ENCODE measurements at regions not wholly inside any gene's neighbourhood (a gene's known extent, or its start where the extent isn't known, plus 50 kb on each side); places are given as distances from the start of the nearest gene placed in this dataset.

- no peak overlapping the region for H3K4me3 ChIP-seq (ENCODE audit: low read depth, low read length)
Measured at GRCh38 chr6:14818422-14818884, 427.4 kb upstream of the JARID2 start.

- no peak overlapping the region for H3K4me3 ChIP-seq (ENCODE audit: low read depth, low read length)
Measured at GRCh38 chr6:14819001-14819400, 426.9 kb upstream of the JARID2 start.

GRCh38 chr6:14819840-14820420, 425.9 kb upstream of the JARID2 start:
- H3K4me3 ChIP-seq (ENCODE audit: low read depth, low read length) = no peak overlapping the region

- no peak overlapping the region for H3K4me3 ChIP-seq (ENCODE audit: low read depth, low read length)
Measured at GRCh38 chr6:14822012-14822553, 423.8 kb upstream of the JARID2 start.

GRCh38 chr6:14822679-14823078, 423.2 kb upstream of the JARID2 start:
- no peak overlapping the region for H3K4me3 ChIP-seq (ENCODE audit: low read depth, low read length)

GRCh38 chr6:14824060-14824459, 421.8 kb upstream of the JARID2 start:
- no peak overlapping the region for H3K4me3 ChIP-seq (ENCODE audit: low read depth, low read length)

- H3K4me3 ChIP-seq (ENCODE audit: low read depth, low read length) = no peak overlapping the region
Measured at GRCh38 chr6:14824484-14825275, 421.2 kb upstream of the JARID2 start.

GRCh38 chr6:14826456-14826855, 419.4 kb upstream of the JARID2 start:
- no peak overlapping the region for H3K4me3 ChIP-seq (ENCODE audit: low read depth, low read length)

- H3K4me3 ChIP-seq (ENCODE audit: low read depth, low read length) = no peak overlapping the region
Measured at GRCh38 chr6:14827354-14827753, 418.5 kb upstream of the JARID2 start.

GRCh38 chr6:14828201-14828611, 417.7 kb upstream of the JARID2 start:
- no peak overlapping the region for H3K4me3 ChIP-seq (ENCODE audit: low read depth, low read length)

GRCh38 chr6:14831070-14831469, 414.8 kb upstream of the JARID2 start:
- H3K4me3 ChIP-seq (ENCODE audit: low read depth, low read length) = no peak overlapping the region

GRCh38 chr6:14831937-14832336, 413.9 kb upstream of the JARID2 start:
- H3K4me3 ChIP-seq (ENCODE audit: low read depth, low read length) = no peak overlapping the region

GRCh38 chr6:14832427-14832826, 413.4 kb upstream of the JARID2 start:
- H3K4me3 ChIP-seq (ENCODE audit: low read depth, low read length) = no peak overlapping the region

- H3K4me3 ChIP-seq (ENCODE audit: low read depth, low read length) = no peak overlapping the region
Measured at GRCh38 chr6:14834851-14835530, 410.9 kb upstream of the JARID2 start.

- H3K4me3 ChIP-seq (ENCODE audit: low read depth, low read length) = no peak overlapping the region
Measured at GRCh38 chr6:14837435-14837834, 408.4 kb upstream of the JARID2 start.

GRCh38 chr6:14838133-14838583, 407.7 kb upstream of the JARID2 start:
- H3K4me3 ChIP-seq (ENCODE audit: low read depth, low read length) = no peak overlapping the region

GRCh38 chr6:14841901-14842421, 403.9 kb upstream of the JARID2 start:
- H3K4me3 ChIP-seq (ENCODE audit: low read depth, low read length) = no peak overlapping the region

GRCh38 chr6:14844411-14844810, 401.5 kb upstream of the JARID2 start:
- no peak overlapping the region for H3K4me3 ChIP-seq (ENCODE audit: low read depth, low read length)

- no peak overlapping the region for H3K4me3 ChIP-seq (ENCODE audit: low read depth, low read length)
Measured at GRCh38 chr6:14848019-14848418, 397.9 kb upstream of the JARID2 start.

GRCh38 chr6:14849185-14849584, 396.7 kb upstream of the JARID2 start:
- no peak overlapping the region for H3K4me3 ChIP-seq (ENCODE audit: low read depth, low read length)

- no peak overlapping the region for H3K4me3 ChIP-seq (ENCODE audit: low read depth, low read length)
Measured at GRCh38 chr6:14851281-14851680, 394.6 kb upstream of the JARID2 start.

All from iPS-11a (cell line).